ENCODE measurements at regions not wholly inside any gene's neighbourhood (a gene's known extent, or its start where the extent isn't known, plus 50 kb on each side); places are given as distances from the start of the nearest gene placed in this dataset.

DNA sequence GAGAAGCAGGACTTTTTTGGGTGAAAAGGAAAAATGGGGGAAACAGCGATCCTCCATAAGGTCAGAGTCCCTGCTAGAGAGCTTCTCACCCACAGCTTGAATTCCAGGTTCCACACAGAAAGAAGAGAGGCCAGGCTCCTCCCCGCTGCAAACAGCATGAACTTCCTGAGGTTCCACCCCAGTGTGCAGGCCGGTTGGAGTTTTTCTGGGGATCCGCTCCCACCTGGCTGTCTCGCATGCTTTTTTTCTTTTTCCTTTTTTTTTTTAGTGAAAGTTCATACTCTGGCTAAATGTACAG, 595.1 kb upstream of the ZP4 start:
- no peak for TF ChIP-seq POLR2AphosphoS5 (IDR thresholded peaks at IDR 0.05; ENCODE audit: insufficient read depth in 1 of 2, low read depth in 1 of 2)
- no peak for TF ChIP-seq POLR2A (IDR thresholded peaks at IDR 0.05)
- TF ChIP-seq CTCF (IDR thresholded peaks at IDR 0.05), result no peak
- no peak overlapping the region for H3K27ac ChIP-seq
- DNase-seq (ENCODE audit: extremely low spot score in 2 of 2), result no peak
- intact Hi-C loops (cut with DNase I), result no loop called here
- H3K36me3 ChIP-seq, result no peaks in the 10 kb centered on the region
- H3K4me1 ChIP-seq, result no peaks in the 10 kb centered on the region
- H3K27me3 ChIP-seq, result no peaks in the 10 kb centered on the region
- no peaks in the 10 kb centered on the region for H3K9me3 ChIP-seq
- no peak overlapping the region for H3K4me3 ChIP-seq

DNA sequence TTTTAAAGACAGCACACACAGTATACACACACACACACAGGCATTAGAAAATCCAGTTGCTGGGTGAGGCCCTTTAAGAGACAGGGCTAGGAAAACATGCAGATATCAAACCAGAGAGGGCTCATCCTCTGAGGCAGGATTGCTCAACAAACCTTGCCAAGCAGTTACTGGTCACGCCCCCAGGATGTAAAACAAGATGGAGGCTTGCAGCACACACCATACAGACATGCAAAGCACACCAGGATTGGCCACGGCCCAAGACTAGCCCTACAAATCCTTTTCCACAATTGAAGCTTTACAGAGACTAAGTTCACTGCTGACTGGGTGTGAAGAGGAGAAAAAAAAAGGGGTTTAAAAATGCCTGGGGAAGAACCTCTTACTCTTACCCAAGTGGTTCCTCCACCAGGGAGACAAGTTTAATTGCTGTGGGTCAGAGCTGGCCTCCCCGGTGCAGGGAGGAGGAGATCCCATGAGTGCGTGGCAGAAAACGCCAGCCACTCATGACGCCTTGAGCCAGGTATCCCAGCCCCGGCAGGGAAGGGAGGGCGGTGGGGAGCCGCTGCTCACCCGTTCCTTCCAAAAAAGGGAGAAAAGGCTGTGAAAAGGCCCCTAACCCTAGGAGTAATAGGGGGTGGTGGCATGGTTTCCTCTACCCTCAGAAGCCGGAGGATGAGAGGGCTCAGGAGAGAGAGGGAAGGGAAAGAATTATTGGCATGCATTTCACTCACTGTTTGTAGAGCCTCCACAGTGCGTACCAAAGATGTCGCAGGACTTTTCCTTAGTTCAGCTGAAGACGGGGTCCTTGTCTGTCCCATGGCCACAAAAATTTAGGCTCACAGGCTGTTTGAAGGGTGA, 594.6 kb upstream of the ZP4 start:
- Histone ChIP-seq H3K27me3 (no peaks in the 10 kb centered on the region), H3K4me1 (no peaks in the 10 kb centered on the region), H3K9me3 (no peaks in the 10 kb centered on the region), H3K27ac (no peak overlapping the region), H3K36me3 (no peaks in the 10 kb centered on the region), H3K4me3 (no peak overlapping the region)
- DNase-seq (ENCODE audit: extremely low spot score in 2 of 2), result no peak
- intact Hi-C loops (cut with DNase I), result no loop called here
- no peak for TF ChIP-seq POLR2AphosphoS5 (IDR thresholded peaks at IDR 0.05; ENCODE audit: insufficient read depth in 1 of 2, low read depth in 1 of 2)
- no peak for TF ChIP-seq POLR2A (IDR thresholded peaks at IDR 0.05)
- no peak for TF ChIP-seq CTCF (IDR thresholded peaks at IDR 0.05)

DNA sequence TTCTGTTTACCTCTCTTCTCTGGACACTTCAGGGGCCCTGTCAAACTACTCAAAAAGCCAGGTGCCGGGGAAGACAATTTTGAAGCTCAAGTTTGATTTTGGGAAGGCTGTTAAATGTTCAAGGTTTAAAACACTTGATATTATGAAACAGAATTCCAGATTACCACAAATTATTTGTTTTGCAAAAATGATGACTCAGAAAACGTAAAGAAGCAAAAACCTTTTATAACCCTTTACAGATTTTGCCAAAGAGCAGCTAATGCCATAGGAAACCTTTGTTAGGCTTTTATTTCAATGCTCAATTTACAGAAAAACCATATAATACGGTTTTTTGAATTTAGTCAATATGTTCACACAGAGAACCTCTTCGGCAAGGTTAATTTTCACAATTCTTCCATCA, 593.4 kb upstream of the ZP4 start:
- no peak for DNase-seq (ENCODE audit: extremely low spot score in 2 of 2)
- Histone ChIP-seq H3K4me3 (no peak overlapping the region), H3K9me3 (no peaks in the 10 kb centered on the region), H3K36me3 (no peaks in the 10 kb centered on the region), H3K4me1 (no peaks in the 10 kb centered on the region), H3K27ac (no peak overlapping the region), H3K27me3 (no peaks in the 10 kb centered on the region)
- intact Hi-C loops (cut with DNase I), result no loop called here
- no peak for TF ChIP-seq CTCF (IDR thresholded peaks at IDR 0.05)
- TF ChIP-seq POLR2AphosphoS5 (IDR thresholded peaks at IDR 0.05; ENCODE audit: insufficient read depth in 1 of 2, low read depth in 1 of 2), result no peak
- TF ChIP-seq POLR2A (IDR thresholded peaks at IDR 0.05), result no peak

GRCh38 chr1:238476841-238477240, 586.1 kb upstream of the ZP4 start:
- no peak for TF ChIP-seq CTCF (IDR thresholded peaks at IDR 0.05)
- no peak overlapping the region for H3K27ac ChIP-seq
- no peaks in the 10 kb centered on the region for H3K36me3 ChIP-seq
- no peaks in the 10 kb centered on the region for H3K9me3 ChIP-seq
- no peaks in the 10 kb centered on the region for H3K4me1 ChIP-seq
- H3K27me3 ChIP-seq, result no peaks in the 10 kb centered on the region
- intact Hi-C loops (cut with DNase I), result no loop called here
- H3K4me3 ChIP-seq, result no peak overlapping the region
- no peak for DNase-seq (ENCODE audit: extremely low spot score in 2 of 2)

DNA sequence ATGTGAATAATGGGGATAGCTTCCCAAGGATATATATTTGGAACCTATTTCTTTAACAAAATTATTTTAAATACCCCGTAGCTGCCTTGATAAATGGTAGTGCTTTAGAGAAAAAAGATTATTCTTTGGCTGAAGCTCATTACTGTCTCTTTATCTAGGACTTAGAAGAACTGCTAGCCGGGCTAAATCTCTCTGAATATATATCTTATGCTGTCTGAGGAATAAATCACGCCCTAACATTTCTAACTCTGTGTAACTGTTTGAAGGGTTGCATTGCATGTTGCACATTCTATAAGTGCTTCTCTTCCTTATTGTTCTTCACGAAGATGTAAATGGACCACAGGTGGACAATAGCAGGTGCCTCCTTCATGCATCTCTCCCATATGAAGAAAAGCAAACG, 585.0 kb upstream of the ZP4 start:
- Histone ChIP-seq H3K36me3 (no peaks in the 10 kb centered on the region), H3K27me3 (no peaks in the 10 kb centered on the region), H3K9me3 (no peaks in the 10 kb centered on the region), H3K4me1 (no peaks in the 10 kb centered on the region), H3K27ac (no peak overlapping the region), H3K4me3 (no peak overlapping the region)
- DNase-seq (ENCODE audit: extremely low spot score in 2 of 2), result no peak
- TF ChIP-seq POLR2AphosphoS5 (IDR thresholded peaks at IDR 0.05; ENCODE audit: insufficient read depth in 1 of 2, low read depth in 1 of 2), result no peak
- TF ChIP-seq POLR2A (IDR thresholded peaks at IDR 0.05), result no peak
- no peak for TF ChIP-seq CTCF (IDR thresholded peaks at IDR 0.05)
- intact Hi-C loops (cut with DNase I), result no loop called here

Measured in vagina (tissue), 2 donors.